SHP77 (cell line): ENCODE measurements at regions not wholly inside any gene's neighbourhood (a gene's known extent, or its start where the extent isn't known, plus 50 kb on each side); places are given as distances from the start of the nearest gene placed in this dataset.

ENCODE experiments used
- DNase-seq, 2 experiments: peaks; one replicate each; lab custom pipeline; 2025; lab: John Stamatoyannopoulos, UW

DNA sequence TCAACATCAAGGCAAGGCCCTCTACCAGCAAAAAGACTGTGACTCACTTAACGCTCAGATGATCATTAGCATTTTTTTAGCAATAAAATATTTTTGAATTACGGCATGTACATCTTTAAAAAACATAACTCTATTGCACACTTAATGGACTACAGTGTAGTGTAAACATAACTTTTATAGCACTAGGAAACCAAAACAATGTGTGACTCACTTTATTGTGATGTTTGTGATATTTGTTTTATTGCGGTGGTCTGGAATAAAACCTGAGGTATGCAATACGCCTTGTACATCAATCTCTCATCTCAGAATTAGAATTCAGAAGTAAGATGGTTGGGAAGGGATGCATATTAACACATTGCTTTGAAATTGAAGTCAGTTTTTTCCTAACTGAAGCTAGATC, 106.9 kb upstream of the PTCH1 start:
- no peak for DNase-seq

DNA sequence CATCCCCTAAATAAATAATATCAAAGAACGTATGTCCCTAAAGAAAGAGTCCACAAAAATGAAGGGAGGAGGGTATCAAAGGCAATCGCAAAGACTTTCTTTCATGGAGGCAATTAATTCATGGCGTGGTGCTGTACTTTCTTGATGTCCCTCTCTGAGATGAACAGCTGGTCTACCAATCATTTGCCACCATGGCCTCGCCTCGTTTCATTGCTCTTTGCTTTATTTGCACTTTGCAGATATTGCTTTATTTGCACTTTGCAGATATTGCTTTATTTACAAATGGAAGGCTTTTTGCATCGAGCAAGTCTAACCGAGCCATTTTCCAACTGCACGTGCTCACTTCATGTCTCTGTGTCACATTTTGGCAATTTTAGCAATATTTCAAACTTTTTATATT, 104.0 kb upstream of the PTCH1 start:
- DNase-seq: no peak

DNA sequence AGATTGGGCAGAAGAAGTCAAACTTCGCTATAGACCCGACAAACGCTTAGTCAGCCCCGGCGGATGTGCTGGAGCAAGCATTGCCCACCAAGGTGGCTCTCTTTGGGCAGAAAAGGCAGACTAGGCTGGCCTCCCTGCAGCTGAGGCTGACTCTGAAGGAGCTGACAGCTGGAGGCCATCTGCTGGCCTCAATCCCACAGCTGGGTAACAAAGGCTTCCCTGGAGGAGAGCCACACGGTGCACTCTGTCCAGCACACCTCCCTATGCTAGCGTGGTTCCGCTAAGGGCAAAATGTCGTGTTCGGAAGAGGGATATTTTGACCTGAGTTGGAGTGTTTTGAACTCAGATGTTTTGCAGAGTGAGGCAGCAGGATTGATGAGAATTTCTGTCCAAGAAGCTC, 103.5 kb upstream of the PTCH1 start:
- DNase-seq: no peak

DNA sequence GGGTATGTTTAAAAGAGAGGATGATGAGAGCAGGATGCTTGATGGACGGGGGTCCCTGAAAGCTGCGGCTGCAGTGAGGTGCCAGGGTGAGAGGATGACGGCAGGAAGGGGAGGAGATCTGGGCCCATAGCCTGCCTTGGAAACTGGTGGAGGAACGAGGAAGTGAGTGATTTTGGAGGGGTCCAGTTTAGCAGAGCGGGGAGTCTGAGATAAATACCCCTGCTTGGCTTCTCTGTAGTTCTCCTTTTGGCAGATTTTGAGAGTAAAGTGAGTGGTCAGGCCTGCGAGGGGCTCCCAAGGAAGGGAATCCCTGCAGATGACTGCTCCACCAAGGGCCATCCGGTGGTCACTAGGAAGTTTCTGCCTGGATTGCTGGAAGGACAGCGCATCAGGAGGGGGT, 98.5 kb upstream of the PTCH1 start:
- no peak for DNase-seq

DNA sequence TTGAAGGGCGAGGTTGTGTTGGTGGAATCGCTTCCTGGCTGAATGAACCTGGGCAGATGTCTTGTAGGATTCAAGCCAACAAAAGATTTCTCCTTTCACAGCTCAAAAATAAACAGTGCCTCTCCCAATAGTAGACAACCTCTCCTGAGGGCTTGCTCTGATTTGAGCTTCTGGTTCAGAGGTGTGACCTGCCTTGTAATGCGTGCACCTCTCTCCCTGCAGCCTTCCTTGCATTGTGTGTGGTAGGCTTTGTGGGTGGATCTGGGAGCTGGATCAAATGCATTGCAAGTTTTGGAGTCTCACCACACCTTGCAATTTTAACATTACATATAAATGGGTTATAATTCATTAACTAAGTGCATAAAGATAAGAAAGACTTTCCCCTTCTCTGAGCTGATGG, 96.9 kb upstream of the PTCH1 start:
- DNase-seq: no peak

DNA sequence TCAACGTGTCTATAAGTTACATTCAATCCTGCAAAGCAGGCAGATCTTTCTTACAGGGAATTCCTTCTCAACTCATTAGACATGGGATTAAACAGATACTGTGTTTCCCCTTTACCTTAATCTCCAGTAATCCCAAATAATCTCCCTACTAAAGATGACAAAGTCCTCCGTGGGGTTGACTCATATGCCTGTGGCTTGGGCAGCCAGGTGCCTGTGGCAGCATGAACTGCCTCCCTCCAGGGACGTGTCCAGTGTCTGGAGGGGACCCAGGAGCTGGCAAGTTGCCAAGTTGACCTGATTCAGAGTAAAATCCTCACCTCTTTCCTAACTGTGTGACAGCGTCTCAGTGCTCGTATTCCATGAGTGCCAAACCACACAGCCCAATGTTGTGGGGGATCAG, 94.6 kb upstream of the PTCH1 start:
- DNase-seq: no peak

DNA sequence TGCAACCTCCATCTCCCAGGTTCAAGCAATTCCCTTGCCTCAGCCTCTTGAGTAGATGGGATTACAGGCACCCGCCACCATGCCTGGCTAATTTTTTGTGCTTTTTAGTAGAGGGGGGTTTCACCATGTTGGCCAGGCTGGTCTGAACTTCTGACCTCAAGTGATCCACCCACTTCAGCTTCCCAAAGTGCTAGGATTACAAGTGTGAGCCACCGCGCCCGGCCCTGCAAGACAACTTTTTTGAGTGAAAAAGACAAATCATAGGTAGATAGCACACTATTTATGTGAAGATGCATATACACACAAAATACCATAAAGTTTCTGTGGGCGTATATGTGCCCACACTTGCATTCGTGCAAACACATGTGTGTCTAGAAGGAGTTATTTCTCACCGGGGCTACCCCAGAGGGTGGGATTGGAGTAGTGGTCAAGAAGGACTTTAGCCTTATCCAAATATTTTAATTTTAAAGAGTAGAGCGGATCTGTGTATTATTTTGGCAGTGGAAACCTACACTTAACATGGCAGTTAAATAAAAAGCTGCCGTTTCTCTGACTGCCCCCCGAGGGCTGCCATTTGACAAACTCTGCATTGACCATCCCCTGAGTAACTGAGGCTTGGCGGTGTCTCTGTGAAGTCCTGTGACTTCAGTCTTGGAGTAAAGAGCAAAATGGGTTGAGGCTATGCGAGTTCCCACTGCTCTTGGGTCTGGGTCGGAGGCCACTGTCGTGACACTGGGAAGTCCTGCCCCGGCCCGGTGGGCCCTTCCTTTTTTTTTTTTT, 93.4 kb upstream of the PTCH1 start:
- no peak for DNase-seq

DNA sequence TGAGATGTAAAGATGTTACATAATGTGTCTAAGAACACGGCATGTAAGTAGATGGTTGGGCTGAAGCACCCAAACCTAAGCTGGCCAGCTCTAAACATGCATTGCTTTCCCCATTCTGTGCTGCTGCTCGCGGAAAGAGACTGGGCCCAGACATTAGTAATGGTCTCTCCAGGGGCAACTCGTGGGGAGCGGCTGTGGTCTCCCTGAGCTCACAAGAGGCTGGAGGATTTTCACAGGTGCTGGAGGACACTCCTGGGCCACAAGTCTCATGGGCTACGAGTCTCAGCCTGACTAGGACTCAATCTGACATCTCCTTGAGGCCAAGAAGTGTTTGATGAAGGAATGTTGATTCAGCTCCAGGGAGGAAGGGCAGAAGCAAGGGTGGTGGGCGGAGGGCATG, 92.7 kb upstream of the PTCH1 start:
- DNase-seq: no peak

DNA sequence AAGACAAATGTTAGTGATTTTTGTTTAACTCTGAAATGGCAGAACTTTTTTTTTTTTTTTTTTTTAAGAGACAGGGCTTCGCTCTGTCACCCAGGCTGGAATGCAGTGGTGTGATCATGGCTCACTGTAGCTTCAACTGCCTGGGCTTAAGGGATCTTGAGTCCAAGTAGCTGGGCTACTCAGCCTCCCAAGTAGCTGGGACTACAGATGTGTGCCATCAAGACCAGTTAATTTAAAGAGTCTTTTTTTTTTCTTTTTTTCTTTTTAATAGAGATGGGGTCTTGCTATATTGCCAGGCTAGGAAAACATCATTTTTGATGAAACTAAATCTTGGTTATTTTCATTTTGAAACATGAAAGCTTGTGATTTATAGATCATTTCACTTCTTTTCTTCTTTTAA, 91.6 kb upstream of the PTCH1 start:
- DNase-seq: no peak

DNA sequence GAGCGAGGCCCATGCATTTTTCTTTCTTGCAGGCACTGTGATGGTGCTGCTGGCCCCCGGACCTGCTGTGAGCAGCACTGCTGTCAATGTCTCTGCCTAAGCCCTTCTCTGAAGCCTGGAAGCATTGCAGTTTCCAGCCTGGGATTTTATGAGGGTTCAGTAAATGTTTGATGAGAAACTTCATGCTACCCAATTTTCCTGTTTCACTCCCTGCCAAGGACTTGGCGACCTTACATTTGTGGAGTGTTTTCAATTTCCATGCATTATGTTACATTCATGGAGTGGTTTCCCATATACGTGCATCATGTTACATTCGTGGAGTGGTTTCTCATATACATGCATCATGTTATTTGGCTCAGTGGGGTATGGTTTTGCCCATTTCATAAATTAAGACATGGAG, 90.7 kb upstream of the PTCH1 start:
- no peak for DNase-seq

DNA sequence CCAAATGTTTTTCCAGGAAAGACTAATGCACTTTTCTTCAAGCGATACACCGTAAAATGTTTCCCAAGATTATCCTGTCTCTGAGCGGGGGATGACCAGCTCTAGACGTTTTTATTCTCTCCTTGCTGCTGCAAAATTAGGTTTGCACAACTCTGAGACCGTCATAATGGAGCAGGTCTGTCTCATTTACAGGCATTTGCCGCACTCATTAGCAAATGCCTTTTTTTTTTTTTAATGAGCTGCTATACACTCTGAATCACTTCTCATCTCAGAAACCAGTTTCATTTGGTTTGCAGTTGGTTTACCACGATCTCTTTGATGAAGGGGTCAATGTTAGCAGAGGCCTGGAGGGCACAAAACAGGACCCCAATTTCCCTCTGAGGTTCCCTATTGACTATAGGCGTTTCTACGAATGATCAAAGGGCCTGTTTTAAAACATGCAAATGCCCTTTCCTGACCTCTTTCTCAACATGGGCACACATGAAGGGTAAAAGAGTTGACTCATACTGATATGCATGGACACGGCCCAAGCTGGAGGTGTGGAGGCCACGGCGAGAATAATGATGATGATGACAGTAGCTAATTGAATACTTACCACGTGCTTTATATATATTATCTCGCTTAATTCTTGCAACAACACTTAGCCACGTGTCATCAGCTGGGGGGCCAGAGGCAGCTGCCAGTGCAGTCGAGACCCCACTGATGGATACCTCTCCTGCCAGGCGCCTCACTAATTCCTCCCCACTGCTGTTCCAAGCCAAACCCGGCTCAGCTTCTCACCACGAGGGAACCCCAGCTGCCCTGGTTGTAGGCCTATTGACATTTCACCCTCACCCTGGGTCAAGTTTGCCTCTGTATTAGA, 89.9 kb upstream of the PTCH1 start:
- no peak for DNase-seq

DNA sequence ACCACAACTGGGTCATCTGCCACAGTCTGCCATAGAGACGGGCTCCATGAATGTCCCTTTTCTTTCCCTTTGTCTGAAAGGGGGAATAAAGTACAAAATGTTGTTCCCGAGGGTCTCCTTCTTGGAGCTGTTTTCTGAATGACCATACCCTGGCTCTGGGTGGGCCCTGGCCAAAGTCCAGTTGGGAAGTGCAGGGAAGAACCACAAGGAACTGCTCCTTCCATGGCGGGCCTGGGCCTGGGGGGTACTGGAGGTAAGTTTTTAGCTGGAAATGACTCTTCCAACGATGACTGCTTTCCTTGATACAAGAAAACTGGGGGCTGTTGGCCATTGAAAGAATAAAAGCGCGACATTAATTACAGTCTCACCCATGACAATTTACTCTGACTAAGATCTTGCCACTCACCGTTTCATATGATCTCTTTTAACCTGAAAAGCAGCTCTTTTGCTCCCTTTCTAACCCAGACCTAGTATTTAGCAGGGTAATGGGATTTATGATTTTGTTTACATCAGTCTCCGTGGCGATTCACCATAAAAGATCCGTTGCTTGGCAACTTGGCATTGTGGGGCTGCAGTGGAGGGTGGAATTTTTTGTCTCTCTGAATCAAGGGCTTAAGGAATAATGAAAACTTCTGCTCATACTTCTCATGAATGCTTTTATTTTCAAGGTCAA, 89.2 kb upstream of the PTCH1 start:
- no peak for DNase-seq

DNA sequence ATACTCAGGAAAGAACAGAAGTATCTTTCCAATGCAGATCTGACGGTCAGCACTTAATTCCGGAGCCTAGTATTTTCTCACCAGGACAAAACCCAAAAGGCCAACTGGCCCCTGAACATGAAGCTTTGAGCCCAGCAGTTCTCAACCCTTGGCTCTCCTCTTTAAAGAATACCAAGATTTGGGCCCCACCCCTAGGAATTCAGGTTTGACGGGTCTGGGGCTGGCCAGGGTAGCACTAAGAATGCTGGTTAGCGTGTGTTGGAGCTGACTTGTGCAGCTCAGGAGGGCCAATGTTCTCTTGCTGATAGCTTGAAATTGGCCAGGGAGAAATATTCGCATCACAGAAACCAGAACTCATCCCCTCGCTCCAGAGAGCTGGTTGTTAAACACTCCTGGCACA, 88.3 kb upstream of the PTCH1 start:
- DNase-seq: no peak

DNA sequence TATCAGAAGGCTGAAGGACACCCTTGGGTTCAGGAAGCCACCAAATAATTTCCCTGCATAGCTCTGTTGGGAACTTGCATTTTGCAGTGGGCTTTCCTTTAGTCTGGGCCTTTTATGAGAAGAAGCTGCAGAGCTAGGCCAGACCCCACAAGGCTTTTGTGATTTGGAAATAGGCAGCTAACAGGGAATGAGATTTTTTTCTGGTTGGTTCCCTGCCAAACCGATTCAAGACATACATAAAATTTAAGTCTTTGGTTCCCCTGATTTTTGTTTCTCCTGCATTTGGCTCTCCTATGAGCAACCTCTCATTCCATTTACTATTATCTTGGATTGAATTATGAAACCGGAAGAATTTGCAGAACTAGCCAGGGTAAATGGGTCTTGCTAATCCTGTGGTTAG, 81.5 kb upstream of the PTCH1 start:
- DNase-seq: no peak

DNA sequence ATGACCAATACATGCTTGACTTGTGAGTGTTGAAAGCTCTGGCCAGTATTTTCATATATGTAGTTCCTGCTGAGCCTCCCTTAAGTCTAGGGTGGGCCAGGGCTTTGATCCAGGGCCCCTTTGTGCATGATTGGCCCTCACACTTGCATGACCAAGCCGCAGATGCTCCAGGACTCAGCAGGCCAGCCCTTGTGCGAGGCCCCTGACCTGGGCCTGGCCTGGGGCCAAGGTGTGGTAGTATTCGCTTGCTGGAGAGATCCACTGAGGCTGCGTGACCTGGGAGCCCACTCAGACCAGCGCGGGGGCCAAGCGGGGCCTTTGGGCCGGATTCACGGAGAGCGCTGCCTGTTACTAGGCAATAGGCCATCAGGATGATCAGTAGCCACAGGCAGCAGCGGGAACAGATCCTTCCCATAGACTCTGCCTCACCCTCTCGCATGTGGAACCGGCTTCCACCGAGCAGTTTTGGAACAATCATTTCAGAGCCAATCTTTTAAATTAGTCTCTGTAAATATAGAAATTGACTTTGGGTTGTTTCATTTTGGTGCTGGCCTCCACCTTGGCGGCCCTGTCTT, 79.0 kb upstream of the PTCH1 start:
- no peak for DNase-seq

DNA sequence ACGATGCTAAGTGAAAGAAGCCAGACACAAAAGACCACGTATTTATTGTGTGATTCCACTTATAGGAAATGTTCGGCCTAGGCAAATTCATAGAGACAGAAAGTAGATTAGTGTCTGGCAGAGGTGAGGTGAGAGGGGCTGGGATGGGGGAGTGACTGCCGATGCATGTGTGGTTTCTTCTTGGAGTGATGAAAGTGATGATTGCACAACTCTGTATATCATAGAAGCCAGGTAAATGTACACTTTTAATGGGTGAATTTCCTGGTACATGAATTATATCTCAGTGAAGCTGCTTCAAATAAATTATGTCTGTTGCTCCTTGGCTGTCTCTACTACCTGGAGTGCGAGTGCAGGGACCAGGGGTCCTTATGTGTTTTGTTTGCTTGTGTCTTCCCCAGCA, 76.2 kb upstream of the PTCH1 start:
- DNase-seq: no peak

DNA sequence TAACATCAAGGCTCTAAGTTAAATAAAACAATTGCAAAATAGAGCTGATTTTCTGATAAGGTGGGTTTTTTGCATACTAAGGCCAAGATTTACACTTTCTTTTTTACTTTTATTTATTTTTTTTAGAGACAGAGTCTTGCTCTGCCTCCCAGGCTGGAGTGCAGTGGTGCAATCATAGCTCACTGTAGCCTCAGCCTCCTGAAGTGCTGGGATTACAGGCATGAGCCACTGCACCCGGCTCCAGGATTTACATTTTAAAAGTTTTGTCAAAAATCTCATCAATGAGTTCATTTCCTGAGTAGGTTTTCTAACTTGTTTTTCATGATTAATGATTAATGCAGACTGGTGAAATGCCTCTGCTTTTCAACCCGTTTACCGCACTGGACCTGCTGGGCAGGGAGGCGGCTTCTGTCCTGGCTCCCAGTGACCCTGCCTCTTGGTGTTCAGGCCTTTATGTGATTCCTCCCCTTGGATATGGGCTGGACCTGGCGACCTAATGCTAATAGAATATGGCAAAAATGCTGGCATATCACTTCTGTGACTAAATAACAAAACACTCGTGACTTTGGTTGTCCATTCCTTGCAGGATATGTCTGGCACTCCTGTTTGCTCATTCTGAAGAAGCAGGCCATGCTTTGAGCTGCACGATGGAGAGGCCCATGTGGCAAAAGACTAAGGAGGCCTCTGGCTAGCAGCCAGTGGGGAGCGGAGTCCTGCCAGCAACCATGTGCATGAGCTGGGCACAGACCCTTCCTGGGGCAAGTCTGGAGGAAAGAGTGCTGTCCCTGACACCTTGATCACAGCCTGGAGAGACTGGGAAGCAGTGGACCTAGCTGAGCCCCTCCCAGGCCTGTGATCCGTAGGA, 72.2 kb upstream of the PTCH1 start:
- no peak for DNase-seq

DNA sequence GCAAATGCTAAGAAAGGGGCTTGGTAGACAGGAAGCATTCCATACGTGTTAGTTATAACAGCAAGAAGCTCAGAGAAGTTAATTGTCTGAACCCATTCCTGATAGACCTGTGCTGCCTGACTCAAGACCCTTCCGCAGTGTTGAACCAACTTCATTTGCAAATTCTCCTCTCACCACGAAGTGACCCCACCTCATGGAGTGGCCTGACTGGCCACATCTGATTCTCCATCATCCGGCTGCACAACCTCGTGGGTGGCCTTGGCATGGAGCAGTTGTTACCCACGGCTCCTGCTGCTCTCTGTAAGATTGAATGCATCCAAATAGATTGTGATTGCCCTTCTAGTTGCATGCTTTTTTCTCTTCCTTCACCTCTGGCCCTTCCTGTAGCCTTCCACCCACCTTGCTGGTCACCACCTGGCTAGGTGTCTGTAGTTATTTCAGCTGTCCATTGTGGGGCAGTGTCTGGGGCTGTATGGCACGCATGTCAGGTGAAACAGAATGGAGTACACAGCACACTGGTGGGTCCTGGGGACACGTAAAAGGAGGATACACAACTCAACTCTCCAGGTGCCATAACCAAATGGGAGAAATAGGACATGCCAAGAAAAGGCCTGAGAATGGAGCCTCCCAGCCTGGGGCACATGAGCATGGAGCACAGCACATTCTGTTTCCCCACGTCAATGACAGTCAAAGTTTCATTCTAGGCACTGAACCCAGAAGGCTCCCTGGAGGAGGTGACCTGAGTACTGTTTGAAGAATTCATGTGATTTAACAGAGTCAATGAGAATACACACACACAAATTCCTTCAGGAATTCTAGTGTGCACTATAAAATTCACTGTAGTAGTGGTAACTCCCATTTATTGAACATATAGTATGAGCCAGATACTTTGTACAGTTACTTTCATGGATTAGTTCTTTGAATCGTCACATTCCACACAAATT, 70.5 kb upstream of the PTCH1 start:
- DNase-seq: no peak

DNA sequence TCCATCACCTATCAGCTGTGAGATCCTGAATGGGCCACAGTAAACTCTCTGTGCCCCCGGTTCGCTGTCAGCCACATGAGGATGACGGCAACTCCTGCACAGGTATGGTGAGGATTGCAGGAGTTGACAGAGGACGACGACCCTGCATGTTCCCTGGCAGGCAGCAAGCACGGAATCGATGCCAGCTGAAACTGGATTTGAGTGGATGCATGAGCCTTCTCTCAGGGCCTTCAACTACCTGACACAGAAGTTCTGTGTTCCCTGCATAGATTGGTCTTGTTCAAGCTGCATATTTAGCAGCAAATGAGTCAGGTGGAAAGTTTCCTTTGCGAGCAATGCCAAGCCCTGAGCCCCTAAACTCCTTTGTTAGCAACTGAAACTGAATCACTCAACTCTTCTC, 69.6 kb upstream of the PTCH1 start:
- DNase-seq: no peak

DNA sequence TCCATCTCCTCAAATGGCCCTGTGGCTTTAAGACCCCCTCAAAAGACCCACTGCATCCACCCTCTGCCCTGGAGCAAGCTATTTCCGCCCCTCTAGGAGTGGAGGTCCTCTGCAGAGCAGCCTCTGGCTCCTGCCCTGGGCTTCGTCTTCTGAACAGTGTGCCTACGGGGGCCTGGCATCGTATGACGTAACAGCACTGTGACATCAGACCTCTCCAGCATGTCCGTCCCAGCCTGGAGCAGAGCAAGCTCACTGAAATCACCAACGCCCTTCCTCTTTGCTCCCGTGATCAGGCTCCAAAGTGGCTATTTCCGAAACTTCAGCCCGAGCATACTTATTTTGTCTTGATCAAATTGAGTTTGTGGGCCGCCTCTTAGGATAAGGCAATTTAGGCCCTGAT, 69.1 kb upstream of the PTCH1 start:
- DNase-seq: no peak

DNA sequence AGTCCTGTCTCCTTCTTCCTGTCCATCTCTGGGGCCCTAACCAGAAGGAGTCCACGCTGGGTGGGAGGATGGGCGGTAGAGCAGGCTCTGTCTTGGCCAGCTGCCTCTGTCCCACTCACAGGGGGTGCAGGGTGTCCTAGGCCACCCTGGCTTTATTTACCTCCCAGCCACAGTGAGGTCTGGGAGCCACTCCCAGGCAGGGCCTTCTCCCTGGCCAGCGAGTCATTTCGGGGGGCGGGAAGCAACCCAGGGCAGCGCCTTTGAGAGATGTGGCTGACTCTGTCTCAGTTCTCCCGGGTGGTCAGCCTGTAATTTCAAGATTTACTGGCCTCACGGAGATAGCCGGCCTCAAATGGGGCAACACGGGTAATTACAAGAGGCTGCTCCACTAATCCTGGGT, 67.4 kb upstream of the PTCH1 start:
- DNase-seq: no peak
